KMS-11 (cell line): ENCODE measurements at regions not wholly inside any gene's neighbourhood (a gene's known extent, or its start where the extent isn't known, plus 50 kb on each side); places are given as distances from the start of the nearest gene placed in this dataset.

Source experiments
- H2AFZ ChIP-seq: fragments of 200-600 bp; sonication (generic); 2 replicates; pipeline ENCODE4 v1.6.1; 2016; ENCODE audit warnings: antibody characterized with exemption, mixed run types, low read depth
- H3K27ac ChIP-seq: fragments of 200-600 bp; sonication (generic); 2 replicates; pipeline ENCODE4 v1.6.1; 2016; ENCODE audit warnings: mild to moderate bottlenecking, mixed run types
- H3K27me3 ChIP-seq: fragments of 200-600 bp; sonication (generic); 2 replicates; pipeline ENCODE4 v1.6.1; 2017; ENCODE audit warnings: mild to moderate bottlenecking, low read depth, mixed run types, moderate library complexity; ENCODE audit not compliant: insufficient read depth
- H3K36me3 ChIP-seq: fragments of 200-600 bp; sonication (generic); 2 replicates; pipeline ENCODE4 v1.6.1; 2017; ENCODE audit warnings: mild to moderate bottlenecking, mixed run types; ENCODE audit not compliant: insufficient read depth
- H3K4me1 ChIP-seq: fragments of 200-600 bp; sonication (generic); 2 replicates; pipeline ENCODE4 v1.6.1; 2016; ENCODE audit warnings: mild to moderate bottlenecking, low read depth, mixed run types; ENCODE audit not compliant: poor library complexity, severe bottlenecking
- H3K4me2 ChIP-seq: fragments of 200-600 bp; sonication (generic); 2 replicates; pipeline ENCODE4 v1.7.0; 2016; ENCODE audit warnings: mild to moderate bottlenecking, mixed run types
- H3K4me3 ChIP-seq: fragments of 200-600 bp; sonication (generic); IDR thresholded peaks from 2 replicates; pipeline ENCODE4 v1.6.1; 2017; ENCODE audit warnings: low read depth, low read length, mixed read lengths; ENCODE audit not compliant: insufficient read depth
- H3K79me2 ChIP-seq: fragments of 200-600 bp; sonication (generic); 2 replicates; pipeline ENCODE4 v1.6.1; 2016; ENCODE audit warnings: low read depth, mixed run types; ENCODE audit not compliant: insufficient read depth
- H3K9ac ChIP-seq: fragments of 200-600 bp; sonication (generic); 2 replicates; pipeline ENCODE4 v1.6.1; 2016; ENCODE audit warnings: mild to moderate bottlenecking, mixed run types
- H4K20me1 ChIP-seq: fragments of 200-600 bp; sonication (generic); 2 replicates; pipeline ENCODE4 v1.6.1; 2016; ENCODE audit warnings: mild to moderate bottlenecking, mixed run types; ENCODE audit not compliant: insufficient read depth
- CTCF ChIP-seq: fragments of 200-600 bp; sonication (generic); conservative IDR thresholded peaks from 2 replicates; pipeline ENCODE4 v1.6.1; 2017; ENCODE audit warnings: low read depth, mild to moderate bottlenecking, antibody characterized with exemption, low read length, moderate library complexity, mixed read lengths

- Histone ChIP-seq H3K79me2 (no peaks in the 10 kb centered on the region), H3K4me3 (no peak overlapping the region), H3K4me1 (no peaks in the 10 kb centered on the region), H3K9ac (no peak overlapping the region), H2AFZ (no peak overlapping the region), H3K36me3 (no peaks in the 10 kb centered on the region), H3K27me3 (no peaks in the 10 kb centered on the region), H4K20me1 (no peaks in the 10 kb centered on the region), H3K4me2 (no peak overlapping the region), H3K27ac (no peak overlapping the region)
- no peak for TF ChIP-seq CTCF
These were observed 494.5 kb upstream of the RAG2 start for GRCh38 chr11:37092487-37092886.

- Histone ChIP-seq H3K4me2 (no peak overlapping the region), H3K9ac (no peak overlapping the region), H3K4me3 (no peak overlapping the region), H3K27ac (no peak overlapping the region), H3K36me3 (no peaks in the 10 kb centered on the region), H3K79me2 (no peaks in the 10 kb centered on the region), H4K20me1 (no peaks in the 10 kb centered on the region), H3K4me1 (no peaks in the 10 kb centered on the region), H2AFZ (no peak overlapping the region), H3K27me3 (no peaks in the 10 kb centered on the region)
- TF ChIP-seq CTCF, result no peak
These were observed 491.4 kb upstream of the RAG2 start for GRCh38 chr11:37089439-37089838.

- Histone ChIP-seq H2AFZ (no peak overlapping the region), H3K79me2 (no peaks in the 10 kb centered on the region), H3K27ac (no peak overlapping the region), H3K4me1 (no peaks in the 10 kb centered on the region), H4K20me1 (no peaks in the 10 kb centered on the region), H3K36me3 (no peaks in the 10 kb centered on the region), H3K27me3 (no peaks in the 10 kb centered on the region), H3K4me2 (no peak overlapping the region), H3K4me3 (no peak overlapping the region), H3K9ac (no peak overlapping the region)
- TF ChIP-seq CTCF, result no peak
These were observed 490.5 kb upstream of the RAG2 start for GRCh38 chr11:37088573-37088910.

GRCh38 chr11:37087650-37088572 lies 489.9 kb upstream of the RAG2 start:
- no peak for TF ChIP-seq CTCF
- Histone ChIP-seq H3K79me2 (no peaks in the 10 kb centered on the region), H2AFZ (no peak overlapping the region), H3K27me3 (no peaks in the 10 kb centered on the region), H3K4me3 (no peak overlapping the region), H3K9ac (no peak overlapping the region), H4K20me1 (no peaks in the 10 kb centered on the region), H3K36me3 (no peaks in the 10 kb centered on the region), H3K27ac (no peak overlapping the region), H3K4me1 (no peaks in the 10 kb centered on the region), H3K4me2 (no peak overlapping the region)
